ENCODE measurements at regions not wholly inside any gene's neighbourhood (a gene's known extent, or its start where the extent isn't known, plus 50 kb on each side); places are given as distances from the start of the nearest gene placed in this dataset.

GRCh38 chr16:52872731-52873130, 180.0 kb downstream of the CHD9NB start:
- TF ChIP-seq CTCF (IDR thresholded peaks at IDR 0.05; ENCODE audit: insufficient read depth, low read length, poor library complexity, severe bottlenecking) (no peak), EZH2phosphoT487 (conservative IDR thresholded peaks at IDR 0.05; ENCODE audit: low read length) (no peak)

Data from SU-DHL-6 (cell line).